Spleen (tissue), 11 donors: ENCODE measurements at regions not wholly inside any gene's neighbourhood (a gene's known extent, or its start where the extent isn't known, plus 50 kb on each side); places are given as distances from the start of the nearest gene placed in this dataset.
"Not testable (repeated sequence)": the region's sequence is repeated elsewhere in the genome, so short reads cannot be mapped to it uniquely, and the experiment has no call there.

Experiments
- DNase-seq: peaks from one replicate; pipeline ENCODE4 v3.0.0-alpha.2; 2020
- H3K27ac ChIP-seq, 8 donors: fragments of 200-600 bp; sonication (generic) in 7 of 8; 1 replicate in 4 of 8; 2 replicates in 4 of 8; pipeline versions ENCODE4 v1.5.0 to v1.8.0; 2016 to 2021; ENCODE audit warnings: inconsistent platforms in 4 of 8, mild to moderate bottlenecking in 4 of 8, moderate library complexity in 1 of 8
- H3K27me3 ChIP-seq, 7 donors: fragments of 200-600 bp; sonication (generic) in 6 of 7; replicated peaks in 1 of 7; 1 replicate in 4 of 7; 2 replicates in 3 of 7; pipeline versions ENCODE4 v1.5.0 to v1.8.0; 2016 to 2021; ENCODE audit warnings: inconsistent platforms in 3 of 7, mild to moderate bottlenecking in 1 of 7
- H3K36me3 ChIP-seq, 6 donors: fragments of 200-600 bp; sonication (generic) in 5 of 6; 1 replicate in 4 of 6; 2 replicates in 2 of 6; pipeline versions ENCODE4 v1.5.0 to v1.8.0; 2016 to 2021; ENCODE audit warnings: inconsistent platforms in 2 of 6
- H3K4me1 ChIP-seq, 6 donors: fragments of 200-600 bp; sonication (generic) in 5 of 6; 1 replicate in 3 of 6; 2 replicates in 3 of 6; pipeline versions ENCODE4 v1.5.0 to v1.8.0; 2016 to 2021; ENCODE audit warnings: inconsistent platforms in 3 of 6
- H3K4me3 ChIP-seq, 8 donors: fragments of 200-600 bp; sonication (generic) in 7 of 8; 1 replicate in 4 of 8; 2 replicates in 4 of 8; pipeline versions ENCODE4 v1.5.0 to v1.8.0; 2016 to 2021; ENCODE audit warnings: inconsistent platforms in 4 of 8, mild to moderate bottlenecking in 4 of 8, moderate library complexity in 2 of 8
- H3K9me3 ChIP-seq, 8 donors: fragments of 200-600 bp; sonication (generic) in 7 of 8; 1 replicate in 4 of 8; 2 replicates in 4 of 8; pipeline versions ENCODE4 v1.5.0 to v1.8.0; 2016 to 2021; ENCODE audit warnings: inconsistent platforms in 4 of 8
- CTCF ChIP-seq, 11 experiments: fragments of 200-600 bp in 7 of 11; fragments of 450-650 bp in 4 of 11; sonication (generic) in 4 of 11; IDR thresholded peaks in 8 of 11; conservative IDR thresholded peaks in 3 of 11; 1 replicate in 7 of 11; 2 replicates in 4 of 11; pipeline versions ENCODE4 v1.4.0 to v1.8.0; 2016 to 2021; ENCODE audit warnings: antibody characterized with exemption in 11 of 11, inconsistent platforms in 4 of 11, mild to moderate bottlenecking in 1 of 11
- POLR2A ChIP-seq, 3 donors: fragments of 450-650 bp; IDR thresholded peaks; one replicate each; pipeline ENCODE4 v1.5.1; 2017; ENCODE audit warnings: antibody characterized with exemption in 3 of 3, mild to moderate bottlenecking in 1 of 3
- POLR2AphosphoS5 ChIP-seq, 3 donors: sonication (generic); formaldehyde crosslinking; IDR thresholded peaks; one replicate each; pipeline ENCODE4 v1.5.1; 2017; ENCODE audit warnings: antibody characterized with exemption in 3 of 3
- WGBS, 5 donors: extraction: QIAGEN DNeasy Blood & Tissue Kit in 3 of 5; methylation state at CpG; one replicate each; pipeline versions ENCODE4 v1.1.5 to v1.1.7; 2013 to 2018; 5-methylcytosine and 5-hydroxymethylcytosine counted together
- intact Hi-C: fragments of 100-400 bp; cut with DNase I; formaldehyde crosslinking; loops from one replicate; pipeline ENCODE4 v1.15.0; 2023; ENCODE audit warnings: low total_unique reads
- donor health status: healthy with polysubstance abuse.
- donor health status: DM: no; HTN: no; CAD: no; lungs with moderate emphysema.
- donor health status: DM: no; HTN: no; CAD: no.
- donor health status: Bipolar disorder and iron deficiency.
- donor health status: healthy.
- donor health status: DM: no; HTN: no; CAD: no.
- donor health status: DM: yes; HTN: yes; CAD: no.

- H3K36me3 ChIP-seq, result no peaks in the 10 kb centered on the region
- no peak overlapping the region for H3K27ac ChIP-seq
- 68 to 77% (median 74%) methylated on average over 3 of the region's 3 CpGs for WGBS, 5 donors
- H3K27me3 ChIP-seq, result no peaks in the 10 kb centered on the region
- peaks cover 0 to 35% (median 25%) of the 10 kb centered on the region in 8 donors for H3K9me3 ChIP-seq
- peaks cover 0 to 3% (median 0%) of the 10 kb centered on the region in 6 donors for H3K4me1 ChIP-seq
- TF ChIP-seq CTCF (IDR thresholded peaks at IDR 0.05 in 8 of 11, conservative IDR thresholded peaks at IDR 0.05 in 3 of 11), result no peak
- TF ChIP-seq POLR2A (IDR thresholded peaks at IDR 0.05), result no peak
- TF ChIP-seq POLR2AphosphoS5 (IDR thresholded peaks at IDR 0.05), result no peak
- intact Hi-C loops, result no loop called here
- DNase-seq, result no peak
- no peak overlapping the region for H3K4me3 ChIP-seq
Observed at GRCh38 chr6:25155211-25155610, 124.0 kb upstream of the CARMIL1 start.

GRCh38 chr6:25156123-25156522 lies 123.1 kb upstream of the CARMIL1 start:
- WGBS, 5 donors, result 61 to 74% (median 74%) methylated on average over 1 of the region's 1 CpG
- intact Hi-C loops, result no loop called here
- Histone ChIP-seq H3K4me1 (peaks cover 0 to 3% (median 0%) of the 10 kb centered on the region in 6 donors), H3K9me3 (peaks cover 0 to 36% (median 25%) of the 10 kb centered on the region in 8 donors), H3K27me3 (no peaks in the 10 kb centered on the region), H3K36me3 (no peaks in the 10 kb centered on the region), H3K4me3 (no peak overlapping the region), H3K27ac (no peak overlapping the region)
- TF ChIP-seq POLR2AphosphoS5 (IDR thresholded peaks at IDR 0.05) (no peak), POLR2A (IDR thresholded peaks at IDR 0.05) (no peak), CTCF (IDR thresholded peaks at IDR 0.05 in 8 of 11, conservative IDR thresholded peaks at IDR 0.05 in 3 of 11) (no peak)
- DNase-seq, result no peak

GRCh38 chr6:25157183-25157582 lies 122.0 kb upstream of the CARMIL1 start:
- no peaks in the 10 kb centered on the region for H3K36me3 ChIP-seq
- WGBS, 5 donors, result 83 to 91% (median 90%) methylated on average over 7 of the region's 7 CpGs
- no peak overlapping the region for H3K27ac ChIP-seq
- peaks cover 0 to 36% (median 25%) of the 10 kb centered on the region in 8 donors for H3K9me3 ChIP-seq
- no peak for DNase-seq
- no peak overlapping the region for H3K4me3 ChIP-seq
- no peak for TF ChIP-seq CTCF (IDR thresholded peaks at IDR 0.05 in 8 of 11, conservative IDR thresholded peaks at IDR 0.05 in 3 of 11)
- no peak for TF ChIP-seq POLR2A (IDR thresholded peaks at IDR 0.05)
- no peak for TF ChIP-seq POLR2AphosphoS5 (IDR thresholded peaks at IDR 0.05)
- intact Hi-C loops, result no loop called here
- no peaks in the 10 kb centered on the region for H3K27me3 ChIP-seq
- no peaks in the 10 kb centered on the region for H3K4me1 ChIP-seq

GRCh38 chr6:25157842-25158241 lies 121.3 kb upstream of the CARMIL1 start:
- H3K4me1 ChIP-seq, result no peaks in the 10 kb centered on the region
- H3K27me3 ChIP-seq, result no peaks in the 10 kb centered on the region
- no peak for DNase-seq
- intact Hi-C loops, result no loop called here
- H3K27ac ChIP-seq, result no peak overlapping the region
- H3K4me3 ChIP-seq, result no peak overlapping the region
- peaks cover 0 to 36% (median 25%) of the 10 kb centered on the region in 8 donors for H3K9me3 ChIP-seq
- TF ChIP-seq POLR2A (IDR thresholded peaks at IDR 0.05), result no peak
- TF ChIP-seq POLR2AphosphoS5 (IDR thresholded peaks at IDR 0.05), result no peak
- no peak for TF ChIP-seq CTCF (IDR thresholded peaks at IDR 0.05 in 8 of 11, conservative IDR thresholded peaks at IDR 0.05 in 3 of 11)
- WGBS, 5 donors, result 94 to 97% (median 96%) methylated on average over 5 of the region's 5 CpGs
- no peaks in the 10 kb centered on the region for H3K36me3 ChIP-seq

GRCh38 chr6:25160134-25160533 lies 119.0 kb upstream of the CARMIL1 start:
- H3K9me3 ChIP-seq, result peaks cover 0 to 36% (median 25%) of the 10 kb centered on the region in 8 donors
- intact Hi-C loops, H3K27me3 ChIP-seq, H3K36me3 ChIP-seq, DNase-seq, H3K27ac ChIP-seq, H3K4me1 ChIP-seq, H3K4me3 ChIP-seq: not testable (repeated sequence)
